ENCODE measurements at regions not wholly inside any gene's neighbourhood (a gene's known extent, or its start where the extent isn't known, plus 50 kb on each side); places are given as distances from the start of the nearest gene placed in this dataset.
A peak's percentile ranks its signal among the peaks of the same experiment; 100 is the strongest.

- TF ChIP-seq CTCF (IDR thresholded peaks at IDR 0.05; ENCODE audit: control extremely low read depth, extremely low read depth) = no peak
- 73 to 82% methylated on average over 4 of the region's 4 CpGs for WGBS, 2 donors
- no peak overlapping the region for H3K4me3 ChIP-seq
- no peak for ATAC-seq (ENCODE audit: insufficient read depth, low FRiP score)
- no peaks in the 10 kb centered on the region for H3K9me3 ChIP-seq (ENCODE audit: control insufficient read depth in 4 of 4, insufficient read depth in 3 of 4, low read length in 3 of 4)
- no peak for DNase-seq
- no peaks in the 10 kb centered on the region for H3K27me3 ChIP-seq (ENCODE audit: control insufficient read depth in 3 of 3, insufficient read depth in 3 of 3, low read length in 2 of 3)
- H3K36me3 ChIP-seq (ENCODE audit: control insufficient read depth in 4 of 4, insufficient read depth in 4 of 4, low read length in 4 of 4) = no peaks in the 10 kb centered on the region
- H3K9ac ChIP-seq (ENCODE audit: insufficient read depth in 1 of 2, low read length in 2 of 2) = no peak overlapping the region
- H3K4me1 ChIP-seq (ENCODE audit: control insufficient read depth in 5 of 5, insufficient read depth in 5 of 5, low read length in 5 of 5) = peaks cover 0 to 6% (median 1%) of the 10 kb centered on the region in 5 donors
- no peak overlapping the region for H3K27ac ChIP-seq (ENCODE audit: low read depth in 1 of 2, low read length in 1 of 2)
Observed at GRCh38 chr3:102533784-102534183, 99.0 kb downstream of the ZPLD1 start.

- peaks cover 0 to 6% (median 0%) of the 10 kb centered on the region in 5 donors for H3K4me1 ChIP-seq (ENCODE audit: control insufficient read depth in 5 of 5, insufficient read depth in 5 of 5, low read length in 5 of 5)
- peak; percentile 25 for TF ChIP-seq CTCF (IDR thresholded peaks at IDR 0.05; ENCODE audit: control extremely low read depth, extremely low read depth)
- no peaks in the 10 kb centered on the region for H3K36me3 ChIP-seq (ENCODE audit: control insufficient read depth in 4 of 4, insufficient read depth in 4 of 4, low read length in 4 of 4)
- ATAC-seq (ENCODE audit: insufficient read depth, low FRiP score) = no peak
- no peaks in the 10 kb centered on the region for H3K27me3 ChIP-seq (ENCODE audit: control insufficient read depth in 3 of 3, insufficient read depth in 3 of 3, low read length in 2 of 3)
- H3K27ac ChIP-seq (ENCODE audit: low read depth in 1 of 2, low read length in 1 of 2) = no peak overlapping the region
- peak; percentile 16 to 77 (median 69) for DNase-seq
- H3K9ac ChIP-seq (ENCODE audit: insufficient read depth in 1 of 2, low read length in 2 of 2) = no peak overlapping the region
- WGBS, 2 donors = 25 to 35% methylated on average over 7 of the region's 7 CpGs
- no peak overlapping the region for H3K4me3 ChIP-seq
- no peaks in the 10 kb centered on the region for H3K9me3 ChIP-seq (ENCODE audit: control insufficient read depth in 4 of 4, insufficient read depth in 3 of 4, low read length in 3 of 4)
Observed at GRCh38 chr3:102536456-102536855, 101.6 kb downstream of the ZPLD1 start.

GRCh38 chr3:102537123-102537522, 102.3 kb downstream of the ZPLD1 start:
- no peak overlapping the region for H3K9ac ChIP-seq (ENCODE audit: insufficient read depth in 1 of 2, low read length in 2 of 2)
- no peak for ATAC-seq (ENCODE audit: insufficient read depth, low FRiP score)
- H3K27ac ChIP-seq (ENCODE audit: low read depth in 1 of 2, low read length in 1 of 2) = no peak overlapping the region
- TF ChIP-seq CTCF (IDR thresholded peaks at IDR 0.05; ENCODE audit: control extremely low read depth, extremely low read depth) = no peak
- H3K36me3 ChIP-seq (ENCODE audit: control insufficient read depth in 4 of 4, insufficient read depth in 4 of 4, low read length in 4 of 4) = no peaks in the 10 kb centered on the region
- no peak for DNase-seq
- H3K9me3 ChIP-seq (ENCODE audit: control insufficient read depth in 4 of 4, insufficient read depth in 3 of 4, low read length in 3 of 4) = no peaks in the 10 kb centered on the region
- H3K4me3 ChIP-seq = no peak overlapping the region
- peaks cover 0 to 6% (median 0%) of the 10 kb centered on the region in 5 donors for H3K4me1 ChIP-seq (ENCODE audit: control insufficient read depth in 5 of 5, insufficient read depth in 5 of 5, low read length in 5 of 5)
- no peaks in the 10 kb centered on the region for H3K27me3 ChIP-seq (ENCODE audit: control insufficient read depth in 3 of 3, insufficient read depth in 3 of 3, low read length in 2 of 3)
- 77 to 78% methylated on average over 1 of the region's 1 CpG for WGBS, 2 donors

- no peak for TF ChIP-seq CTCF (IDR thresholded peaks at IDR 0.05; ENCODE audit: control extremely low read depth, extremely low read depth)
- no peaks in the 10 kb centered on the region for H3K27me3 ChIP-seq (ENCODE audit: control insufficient read depth in 3 of 3, insufficient read depth in 3 of 3, low read length in 2 of 3)
- no peak for DNase-seq
- WGBS, 2 donors = 83 to 89% methylated on average over 6 of the region's 6 CpGs
- no peak for ATAC-seq (ENCODE audit: insufficient read depth, low FRiP score)
- no peaks in the 10 kb centered on the region for H3K4me1 ChIP-seq (ENCODE audit: control insufficient read depth in 5 of 5, insufficient read depth in 5 of 5, low read length in 5 of 5)
- H3K27ac ChIP-seq (ENCODE audit: low read depth in 1 of 2, low read length in 1 of 2) = no peak overlapping the region
- no peaks in the 10 kb centered on the region for H3K9me3 ChIP-seq (ENCODE audit: control insufficient read depth in 4 of 4, insufficient read depth in 3 of 4, low read length in 3 of 4)
- H3K4me3 ChIP-seq = no peak overlapping the region
- no peaks in the 10 kb centered on the region for H3K36me3 ChIP-seq (ENCODE audit: control insufficient read depth in 4 of 4, insufficient read depth in 4 of 4, low read length in 4 of 4)
- no peak overlapping the region for H3K9ac ChIP-seq (ENCODE audit: insufficient read depth in 1 of 2, low read length in 2 of 2)
Observed at GRCh38 chr3:102544741-102545140, 109.9 kb downstream of the ZPLD1 start.

Measured in lung (tissue), 11 donors.